GM18507 (cell line): ENCODE measurements at regions not wholly inside any gene's neighbourhood (a gene's known extent, or its start where the extent isn't known, plus 50 kb on each side); places are given as distances from the start of the nearest gene placed in this dataset.

Source experiments
- DNase-seq: peaks from one replicate; pipeline ENCODE4 v3.0.0; 2011; ENCODE audit warnings: low read depth; ENCODE audit not compliant: insufficient read length; ENCODE audit errors: extremely low spot score
- FAIRE-seq: peaks from 2 replicates; lab custom pipeline; 2011; peaks lifted over from hg19 to GRCh38; lab: Jason Lieb, UNC

DNA sequence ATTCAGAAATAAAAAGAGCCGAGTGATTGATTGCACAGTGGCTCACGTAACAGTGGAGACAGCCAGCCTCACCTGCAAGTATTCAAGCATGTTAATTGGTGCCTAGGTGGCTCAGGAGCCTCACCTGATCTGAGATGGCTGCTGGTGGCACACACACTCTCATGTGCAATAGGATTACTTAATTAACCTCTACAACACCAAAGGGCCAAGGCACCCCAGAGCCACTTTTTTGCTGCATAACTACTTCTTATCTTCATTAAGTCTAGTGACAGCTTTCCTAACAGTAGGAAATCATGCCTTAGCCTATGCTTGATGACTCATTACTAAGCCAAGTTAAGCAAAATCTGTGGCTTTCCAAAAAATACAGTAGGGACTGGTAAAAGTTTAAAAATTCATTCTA, 117.3 kb upstream of the NOCT start:
- no peak for DNase-seq
- no peak for FAIRE-seq

DNA sequence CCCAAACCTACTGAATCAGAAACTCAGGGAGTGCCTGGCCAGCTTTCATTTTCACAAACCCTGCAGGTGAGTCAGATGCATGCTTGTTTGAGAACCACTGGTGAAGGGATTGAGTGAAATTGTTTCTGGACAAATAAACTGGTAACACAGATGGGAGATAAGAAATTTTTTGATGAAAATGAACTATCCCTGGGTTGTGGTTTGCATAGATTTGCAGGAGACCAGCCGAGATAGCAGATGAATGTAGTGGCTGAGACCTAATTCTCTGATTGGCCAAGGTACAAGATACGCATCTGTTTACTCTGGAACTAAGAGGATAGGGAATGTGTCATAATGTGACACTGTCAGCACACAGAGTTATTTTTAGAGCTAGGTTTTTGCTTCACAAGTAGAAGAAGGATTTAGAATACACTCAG, 117.8 kb upstream of the NOCT start:
- no peak for DNase-seq
- FAIRE-seq = no peak

DNA sequence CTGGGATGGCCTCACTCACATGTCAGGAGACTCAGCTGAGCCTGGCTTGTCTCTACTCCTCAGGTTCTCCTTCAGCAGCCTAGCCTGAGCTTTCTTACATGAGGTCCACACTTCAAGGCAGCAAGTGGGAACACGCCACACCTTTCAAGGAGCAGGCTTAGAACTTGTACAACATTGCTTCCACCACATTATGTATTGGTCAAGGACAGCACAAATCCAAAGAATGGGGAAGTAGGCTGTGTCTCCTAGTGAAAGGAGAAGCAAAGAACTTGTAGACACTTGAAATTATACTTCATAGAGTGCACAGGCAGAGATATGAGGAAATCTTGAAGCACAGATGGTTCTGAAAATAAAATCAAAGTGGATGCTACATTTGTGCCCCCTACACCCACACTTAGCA, 120.9 kb upstream of the NOCT start:
- DNase-seq (no peak), FAIRE-seq (no peak)

DNA sequence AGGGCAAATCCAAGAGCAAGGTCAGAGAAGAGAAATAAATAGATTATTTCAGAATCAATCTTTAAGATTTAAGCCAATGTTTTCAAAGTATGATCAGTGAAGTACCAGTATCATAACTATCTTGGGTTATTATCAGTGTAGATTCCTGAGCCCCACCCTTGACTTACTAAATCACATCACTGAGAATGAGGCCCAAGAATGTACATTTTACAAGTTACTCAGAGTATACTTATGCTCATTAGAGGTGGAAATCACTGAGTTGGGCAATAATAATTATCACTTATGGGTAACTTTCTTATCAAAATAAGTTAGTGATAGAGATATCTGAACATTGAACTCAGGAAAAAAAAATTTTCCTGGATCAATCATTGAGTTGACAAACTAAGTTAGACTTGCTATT, 121.6 kb upstream of the NOCT start:
- DNase-seq (no peak), FAIRE-seq (no peak)

DNA sequence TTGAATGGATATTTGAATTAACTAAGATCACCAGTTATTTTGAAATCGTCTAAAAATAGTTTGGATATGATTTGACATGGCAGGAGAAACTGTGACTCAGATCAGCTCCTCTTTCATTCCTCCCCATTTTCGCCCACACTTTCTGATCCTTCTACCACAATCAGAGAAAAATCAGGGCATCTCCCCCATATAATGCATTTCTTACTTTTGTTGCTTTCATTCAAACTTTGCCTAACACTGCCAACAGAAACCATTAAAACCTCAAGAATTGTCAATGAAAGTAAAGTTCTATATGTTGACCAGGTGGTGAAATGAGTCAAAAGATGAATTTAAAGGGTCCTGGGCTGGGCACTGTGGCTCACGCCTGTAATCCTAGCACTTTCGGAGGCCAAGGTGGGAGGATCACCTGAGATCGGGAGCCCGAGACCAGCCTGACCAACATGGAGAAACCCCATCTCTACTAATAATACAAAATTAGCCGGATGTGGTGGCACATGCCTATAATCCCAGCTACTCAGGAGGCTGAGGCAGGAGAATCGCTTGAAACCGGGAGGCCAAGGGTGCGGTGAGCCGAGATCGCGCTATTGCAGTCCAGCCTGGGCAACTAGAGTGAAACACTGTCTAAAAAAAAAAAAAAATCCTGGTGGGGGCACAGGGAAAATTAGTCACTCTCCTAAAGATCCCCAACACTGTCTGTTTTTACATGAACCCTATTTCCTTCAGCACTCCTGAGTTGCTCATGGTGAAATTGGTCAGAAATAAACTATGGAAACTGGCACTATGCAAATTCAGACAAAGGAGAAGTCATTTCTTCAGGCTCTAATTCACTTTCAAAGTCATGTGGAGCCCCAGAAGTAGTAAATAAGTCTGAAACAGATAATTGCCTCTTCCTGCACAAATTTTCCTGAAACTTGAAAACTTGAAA, 122.8 kb upstream of the NOCT start:
- FAIRE-seq (peak; percentile 5), DNase-seq (no peak)

DNA sequence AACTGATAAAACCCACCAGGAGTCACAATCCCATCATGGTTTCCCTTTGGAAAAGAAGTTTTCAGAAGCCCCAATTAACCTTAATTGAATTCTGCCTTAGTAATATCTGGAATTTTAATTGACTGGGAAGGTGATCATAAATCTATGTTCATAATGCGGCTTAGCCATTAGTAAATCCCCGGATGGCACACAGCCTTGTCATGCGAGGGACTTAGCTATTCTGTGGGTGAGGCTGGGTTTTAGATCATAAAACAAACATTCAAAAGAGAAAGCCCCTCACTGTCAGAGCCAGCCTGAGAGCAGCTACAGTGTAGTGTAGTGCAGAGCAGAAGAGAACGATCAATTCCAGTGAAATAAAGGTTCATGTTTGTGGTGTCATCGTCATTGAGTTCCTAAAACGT, 124.0 kb upstream of the NOCT start:
- FAIRE-seq (no peak), DNase-seq (no peak)

DNA sequence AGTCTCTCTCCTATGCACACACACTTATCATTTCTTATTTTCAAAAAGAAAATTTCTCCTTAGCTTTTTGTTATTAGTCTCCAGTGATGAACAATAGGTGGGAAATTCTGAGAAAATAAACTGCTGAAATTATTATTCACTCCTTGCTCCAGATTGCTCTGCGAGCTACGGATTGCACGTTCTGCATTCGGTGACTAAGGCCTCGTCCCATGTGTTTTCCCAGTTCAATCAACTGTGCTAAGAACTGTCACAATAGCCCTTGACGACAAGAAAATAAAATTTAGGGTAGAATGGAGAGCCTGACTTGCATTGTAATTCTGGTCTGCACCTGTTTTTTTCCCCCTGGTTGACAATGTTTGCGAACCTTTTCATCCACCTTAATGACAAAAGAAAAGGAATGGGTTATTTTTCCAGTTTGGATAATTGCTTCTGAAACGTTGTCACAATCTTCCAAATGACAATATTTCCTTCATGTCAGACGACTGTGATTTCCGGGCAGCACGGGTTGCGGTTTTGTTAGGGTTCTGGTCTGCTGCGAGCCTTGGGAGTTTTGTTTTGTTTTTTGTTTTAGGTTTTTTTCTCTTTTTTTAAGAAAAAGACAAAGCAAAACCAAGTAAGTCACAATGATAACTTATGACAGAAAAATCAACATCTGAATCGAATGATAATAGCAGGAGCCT, 124.5 kb upstream of the NOCT start:
- DNase-seq (no peak), FAIRE-seq (no peak)

DNA sequence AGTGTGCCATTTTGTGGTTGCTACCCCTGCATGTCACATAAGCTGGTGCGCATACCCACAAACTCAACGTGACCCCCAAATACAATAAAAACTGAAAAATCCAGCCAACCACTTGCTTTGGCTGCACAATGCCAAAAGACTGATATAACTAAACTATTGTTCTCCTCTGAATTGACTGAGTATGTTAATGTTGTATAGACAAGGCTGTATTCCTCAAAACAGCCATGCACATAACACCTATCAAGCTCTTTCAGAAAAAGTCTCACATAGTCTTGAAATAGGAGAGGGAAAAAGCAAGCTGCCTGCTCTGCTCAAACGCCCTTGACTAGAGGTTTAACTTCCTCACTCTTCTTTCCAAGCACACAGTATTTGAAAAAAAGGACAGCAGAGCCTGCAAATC, 126.4 kb upstream of the NOCT start:
- no peak for FAIRE-seq
- no peak for DNase-seq

DNA sequence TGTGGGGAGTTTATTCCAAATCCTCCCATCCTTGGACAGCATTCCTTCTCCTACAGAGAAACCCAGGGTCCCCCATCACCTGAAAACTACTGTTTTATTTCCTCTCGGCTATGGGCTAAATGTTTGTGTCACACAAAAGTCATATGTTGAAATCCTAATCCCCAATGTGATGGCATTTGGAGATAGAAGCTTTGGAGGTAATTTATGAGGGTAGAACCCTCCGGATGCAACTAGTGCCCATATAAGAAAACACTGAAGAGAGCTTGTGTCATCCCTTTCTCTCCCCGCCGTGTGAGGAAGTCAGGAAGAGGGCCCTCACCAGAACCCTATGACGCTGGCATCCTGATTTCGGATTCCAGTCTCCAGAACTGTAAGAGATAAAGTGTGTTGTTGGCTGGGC, 127.8 kb upstream of the NOCT start:
- FAIRE-seq (no peak), DNase-seq (no peak)

DNA sequence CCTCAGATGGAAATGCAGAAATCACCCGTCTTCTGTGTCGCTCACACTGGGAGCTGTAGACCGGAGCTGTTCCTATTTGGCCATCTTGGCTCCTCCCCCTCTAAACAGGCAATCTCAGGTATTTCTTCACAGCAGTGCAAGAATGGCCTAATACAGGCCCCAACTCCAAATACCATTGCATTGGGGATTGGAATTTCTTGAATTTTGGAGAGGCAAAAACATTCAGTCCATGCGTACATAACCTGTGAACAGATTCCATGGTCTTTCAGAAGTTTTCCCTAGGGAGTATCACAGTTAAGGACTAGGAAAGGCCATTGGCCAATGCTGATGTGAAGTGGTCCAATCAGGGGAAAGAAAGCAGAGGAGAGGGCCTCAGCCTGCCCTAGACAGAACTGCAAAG, 128.2 kb upstream of the NOCT start:
- no peak for FAIRE-seq

DNA sequence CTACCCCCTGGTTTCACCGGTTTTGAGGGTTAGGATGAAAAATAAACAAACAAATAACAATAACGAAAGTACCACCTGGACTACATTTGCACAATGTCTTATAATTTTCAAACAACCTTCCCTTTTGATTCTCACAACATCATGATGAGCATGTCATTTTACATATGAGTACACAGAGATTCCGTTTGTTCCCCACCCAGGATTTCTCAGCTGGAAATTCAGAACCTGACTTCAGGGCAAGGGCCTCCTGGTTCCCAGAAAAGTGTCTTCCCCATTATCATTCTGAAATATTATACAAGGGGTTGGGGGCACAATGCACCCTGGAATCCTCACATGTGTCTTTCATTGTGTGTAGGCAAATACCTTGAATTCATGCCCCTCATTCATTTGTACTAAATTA, 135.8 kb upstream of the NOCT start:
- no peak for FAIRE-seq
- DNase-seq = no peak

More for the DNA sequence above, 128.2 kb upstream of the NOCT start:
- DNase-seq = no peak

DNA sequence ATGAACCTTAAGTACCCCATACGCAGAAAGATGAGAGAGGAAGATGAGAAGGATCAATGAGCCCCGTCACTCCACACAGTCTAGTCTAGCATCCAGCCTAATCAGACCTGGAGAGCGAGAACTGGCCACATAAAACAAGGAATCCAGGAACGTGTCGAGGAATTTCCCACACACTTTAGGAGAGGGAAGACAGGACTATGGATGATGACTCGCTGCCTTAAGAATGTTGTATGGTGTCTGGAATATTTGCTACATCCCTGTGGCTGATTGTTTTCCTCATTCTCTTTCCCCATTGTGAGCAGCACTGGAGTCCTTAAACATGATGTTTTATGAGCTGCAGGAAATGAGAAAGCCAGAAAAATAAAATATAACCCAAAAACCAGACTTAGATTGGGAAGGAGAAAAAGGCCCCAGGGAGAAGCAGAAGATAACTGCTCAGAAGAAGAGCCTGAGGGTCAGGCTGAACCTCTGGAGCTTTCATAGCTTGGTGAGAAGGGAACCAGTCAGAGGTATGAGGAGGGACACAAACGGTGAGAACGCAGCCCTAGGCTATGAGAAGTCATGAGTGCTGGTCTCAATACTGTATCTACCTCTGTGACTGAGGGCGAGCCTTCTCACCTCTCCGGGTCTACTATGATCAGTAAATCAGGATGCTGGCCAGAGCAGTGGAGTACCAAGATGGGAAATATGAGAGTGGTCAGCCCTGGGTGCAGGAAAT, 139.5 kb upstream of the NOCT start:
- FAIRE-seq (no peak), DNase-seq (no peak)

DNA sequence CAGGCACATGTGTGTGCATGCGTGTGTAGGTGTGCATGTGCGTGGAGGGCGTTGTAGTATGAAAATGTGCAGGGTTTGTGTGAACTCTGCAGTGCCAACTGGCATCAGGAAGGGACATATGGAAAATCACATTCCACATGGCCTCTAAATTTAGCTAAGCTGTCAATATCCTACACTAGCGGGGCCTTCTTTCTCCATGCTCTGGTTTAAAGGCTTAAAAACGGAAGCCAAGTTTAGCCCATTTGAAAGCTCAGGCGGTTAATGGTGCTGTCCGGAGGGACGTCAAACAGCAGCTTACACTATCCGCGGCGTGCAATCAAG, 144.1 kb upstream of the NOCT start:
- no peak for DNase-seq
- no peak for FAIRE-seq

DNA sequence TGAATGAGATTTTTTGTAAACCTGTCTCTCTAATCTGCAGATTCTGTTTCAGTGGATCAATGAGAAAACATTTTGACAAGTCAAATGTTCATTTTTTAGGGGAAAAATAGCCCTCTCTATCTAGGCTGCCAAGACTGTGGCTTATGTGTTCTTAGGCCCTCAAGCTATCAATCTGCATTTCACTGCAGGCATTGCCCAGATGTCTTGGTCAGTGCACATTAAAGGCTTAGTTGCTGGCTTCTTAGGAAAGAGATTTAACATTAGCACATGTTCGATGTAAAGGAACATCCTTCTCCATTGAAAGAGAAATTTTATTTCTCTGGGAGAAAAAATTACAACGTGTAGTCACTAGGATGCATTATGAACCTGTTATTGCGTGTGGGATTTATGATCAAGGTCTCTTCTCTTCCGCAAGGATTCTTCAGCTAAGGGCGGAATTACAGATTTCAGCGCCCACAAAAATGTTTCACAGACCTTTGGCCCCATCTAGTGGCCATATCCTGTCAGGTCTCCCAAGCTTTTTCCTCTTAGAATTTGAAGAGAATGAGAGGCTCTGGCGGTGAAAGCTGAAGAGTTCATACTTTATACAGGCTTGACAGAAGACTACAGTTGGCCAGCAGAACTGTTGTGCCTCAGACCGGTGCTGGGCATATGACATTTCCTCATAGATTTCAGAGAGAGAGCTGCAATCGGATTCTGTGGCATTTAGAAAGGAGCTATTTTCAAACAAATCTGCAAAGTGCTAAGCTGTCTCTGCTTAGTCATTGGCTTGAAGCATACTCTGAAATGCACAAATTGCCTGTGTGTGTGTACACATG, 144.6 kb upstream of the NOCT start:
- FAIRE-seq = peak; percentile 56

DNA sequence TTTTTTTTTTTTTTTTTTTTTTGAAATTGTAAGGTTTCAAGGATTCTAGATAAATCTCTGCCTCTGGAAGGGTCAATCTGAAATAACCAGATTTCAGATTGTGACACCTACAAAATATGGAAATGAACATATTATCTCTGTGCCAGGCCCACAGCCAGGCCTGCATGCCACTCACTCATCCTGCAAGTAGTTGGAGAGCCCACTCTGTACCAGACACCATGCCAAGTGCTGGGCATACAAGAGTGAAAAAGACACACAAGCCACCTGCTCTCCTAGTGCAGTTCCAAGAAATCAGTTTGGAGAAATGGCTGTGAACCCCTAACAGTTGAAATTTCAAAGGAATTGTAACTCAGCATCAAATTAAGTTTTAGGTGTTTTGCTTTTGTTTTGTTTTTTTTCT, 145.9 kb upstream of the NOCT start:
- FAIRE-seq (no peak), DNase-seq (no peak)

More for the DNA sequence above, 144.6 kb upstream of the NOCT start:
- peak; percentile 17 for DNase-seq

DNA sequence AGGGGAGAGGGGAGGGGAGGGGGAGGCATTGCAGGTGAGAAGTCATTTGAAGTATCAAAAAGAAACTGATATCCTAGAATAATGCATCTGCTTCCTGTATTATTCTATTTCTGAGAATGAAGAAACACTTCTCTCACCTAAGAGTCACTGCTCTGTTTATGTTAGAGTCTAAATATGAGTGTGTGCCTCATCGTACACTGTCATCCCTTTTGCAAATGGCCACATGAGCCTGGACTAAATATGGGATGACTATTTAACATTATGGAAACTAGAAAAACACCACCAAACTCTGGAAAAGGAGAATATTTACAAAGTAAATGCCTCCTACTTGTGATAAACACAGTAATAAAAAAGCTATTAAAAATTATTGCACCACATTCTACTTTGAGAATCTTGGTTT, 146.4 kb upstream of the NOCT start:
- DNase-seq (no peak), FAIRE-seq (no peak)

DNA sequence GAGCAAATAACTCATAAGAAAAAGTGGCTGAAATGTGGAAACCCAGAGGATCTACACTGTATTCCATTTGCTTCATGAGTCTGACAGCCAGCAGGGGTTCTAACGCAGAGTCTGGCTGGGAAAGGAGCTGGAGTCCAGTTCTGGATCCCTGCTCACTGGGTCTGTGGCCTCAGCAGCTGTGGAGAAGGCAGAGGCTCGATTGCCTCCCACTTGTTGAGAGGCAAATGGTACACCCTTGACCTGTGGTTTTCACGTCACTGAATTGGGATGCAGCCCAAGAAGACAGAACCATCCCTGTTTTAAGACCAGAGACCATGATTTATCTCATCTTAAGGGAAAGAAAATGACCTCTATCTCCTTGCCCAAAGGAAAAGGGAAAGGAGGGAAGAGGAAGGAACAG, 147.0 kb upstream of the NOCT start:
- FAIRE-seq (no peak), DNase-seq (no peak)

DNA sequence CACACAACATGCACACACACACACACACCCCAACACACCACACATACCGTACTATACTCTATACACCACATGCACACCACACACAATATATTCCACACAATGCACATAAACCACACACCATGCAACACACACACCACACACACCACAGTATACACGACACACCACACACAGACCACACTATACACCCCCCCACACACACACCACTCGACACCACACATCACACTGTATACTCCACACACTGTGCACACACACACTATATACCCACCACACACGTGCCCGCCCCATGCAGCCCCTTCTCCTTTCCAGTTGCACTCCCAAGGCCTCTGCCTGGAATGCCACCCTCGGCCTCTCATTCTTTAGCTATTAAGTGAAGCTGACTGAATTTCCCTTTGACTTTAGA, 148.2 kb upstream of the NOCT start:
- no peak for FAIRE-seq
- no peak for DNase-seq

DNA sequence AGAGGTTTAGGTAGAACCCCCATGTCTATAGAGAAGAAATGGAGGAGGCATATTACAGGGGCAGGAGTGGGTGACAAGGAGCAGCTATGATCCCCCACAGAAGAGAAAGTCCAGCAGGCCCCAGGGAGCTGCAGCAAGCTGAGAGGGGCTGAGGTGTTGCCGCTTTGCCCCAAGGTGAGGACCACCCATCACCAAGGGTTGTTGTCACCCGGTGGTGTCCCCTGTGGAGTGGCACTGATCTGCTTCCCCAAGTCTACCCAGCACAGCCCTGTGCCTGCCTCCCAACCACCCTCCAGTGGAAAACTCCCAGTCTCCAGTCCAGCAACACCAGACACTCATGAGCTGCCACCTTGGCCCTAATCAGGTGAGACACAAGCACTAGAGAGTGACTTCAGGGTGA, 149.3 kb upstream of the NOCT start:
- FAIRE-seq (no peak), DNase-seq (no peak)

DNA sequence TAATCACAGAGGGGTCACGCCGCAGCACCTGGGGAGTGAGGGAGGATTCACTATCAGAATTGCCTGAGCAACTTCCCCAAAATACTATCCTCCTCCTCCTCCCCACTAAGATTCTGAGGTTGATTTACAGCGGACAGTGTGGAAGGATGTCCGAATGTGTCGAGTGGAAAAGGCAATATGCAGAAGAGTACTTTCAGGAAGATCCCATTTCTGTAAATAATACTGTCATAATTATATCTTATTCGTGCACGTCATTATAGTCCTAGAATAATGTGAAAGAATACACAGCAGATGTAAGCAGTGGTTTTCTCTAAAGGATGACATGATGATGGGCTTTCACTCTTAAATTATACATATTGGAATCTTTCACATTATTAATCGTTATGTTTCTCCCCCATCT, 149.8 kb upstream of the NOCT start:
- DNase-seq (no peak), FAIRE-seq (no peak)
